Right atrium auricular region (tissue), 2 donors: ENCODE measurements at regions not wholly inside any gene's neighbourhood (a gene's known extent, or its start where the extent isn't known, plus 50 kb on each side); places are given as distances from the start of the nearest gene placed in this dataset.
A peak's percentile ranks its signal among the peaks of the same experiment; 100 is the strongest.

Experiments
- DNase-seq: peaks from one replicate; pipeline ENCODE4 v3.0.0-alpha.2; 2019; ENCODE audit warnings: low spot score
- H3K27ac ChIP-seq, 2 donors: fragments of 200-600 bp; sonication (generic); 1 replicate in 1 of 2; 2 replicates in 1 of 2; pipeline ENCODE4 v1.5.1; 2016 to 2019
- H3K27me3 ChIP-seq, 2 donors: fragments of 200-600 bp; sonication (generic); one replicate each; pipeline versions ENCODE4 v1.5.1 to v1.6.0; 2017 to 2019
- H3K36me3 ChIP-seq: fragments of 200-600 bp; sonication (generic); one replicate; pipeline ENCODE4 v1.5.1; 2016
- H3K4me1 ChIP-seq, 2 donors: fragments of 200-600 bp; sonication (generic); one replicate each; pipeline versions ENCODE4 v1.5.1 to v1.6.0; 2017 to 2019
- H3K4me3 ChIP-seq, 2 donors: fragments of 200-600 bp; sonication (generic); 1 replicate in 1 of 2; 2 replicates in 1 of 2; pipeline ENCODE4 v1.5.1; 2017 to 2019; ENCODE audit warnings: mild to moderate bottlenecking in 1 of 2, moderate library complexity in 1 of 2
- H3K9me3 ChIP-seq, 2 donors: fragments of 200-600 bp; sonication (generic); one replicate each; pipeline ENCODE4 v1.5.1; 2019
- TF ChIP-seq, protein P1 (sequence below), 2 donors: fragments of 200-600 bp; sonication (generic); IDR thresholded peaks; one replicate each; pipeline ENCODE4 v1.5.1; 2019; ENCODE audit warnings: antibody characterized with exemption in 2 of 2

DNA sequence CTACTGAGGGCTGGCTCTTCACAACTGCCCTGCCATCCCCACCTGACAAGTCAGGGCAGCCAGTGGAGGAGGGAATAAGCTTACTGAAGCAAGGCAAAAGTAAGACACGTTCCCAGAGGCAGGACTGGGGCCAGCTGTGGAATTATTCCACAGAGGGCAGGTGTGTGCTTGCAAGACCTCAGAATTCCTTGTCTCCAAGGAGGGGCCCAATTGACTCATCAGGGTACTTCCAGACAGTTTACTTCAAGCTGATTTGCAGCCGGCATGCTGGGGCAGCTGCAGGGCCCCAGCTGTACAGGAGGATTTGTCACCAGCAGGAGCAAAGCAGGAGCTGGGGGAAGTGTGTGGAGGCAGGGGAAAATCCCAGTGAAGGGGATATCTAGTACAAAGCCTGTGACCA, 167.5 kb upstream of the CAMK1G start:
- Histone ChIP-seq H3K9me3 (no peaks in the 10 kb centered on the region), H3K36me3 (no peaks in the 10 kb centered on the region), H3K27ac (no peak overlapping the region), H3K27me3 (no peaks in the 10 kb centered on the region), H3K4me3 (no peak overlapping the region), H3K4me1 (no peaks in the 10 kb centered on the region)
- TF ChIP-seq, protein P1, sequence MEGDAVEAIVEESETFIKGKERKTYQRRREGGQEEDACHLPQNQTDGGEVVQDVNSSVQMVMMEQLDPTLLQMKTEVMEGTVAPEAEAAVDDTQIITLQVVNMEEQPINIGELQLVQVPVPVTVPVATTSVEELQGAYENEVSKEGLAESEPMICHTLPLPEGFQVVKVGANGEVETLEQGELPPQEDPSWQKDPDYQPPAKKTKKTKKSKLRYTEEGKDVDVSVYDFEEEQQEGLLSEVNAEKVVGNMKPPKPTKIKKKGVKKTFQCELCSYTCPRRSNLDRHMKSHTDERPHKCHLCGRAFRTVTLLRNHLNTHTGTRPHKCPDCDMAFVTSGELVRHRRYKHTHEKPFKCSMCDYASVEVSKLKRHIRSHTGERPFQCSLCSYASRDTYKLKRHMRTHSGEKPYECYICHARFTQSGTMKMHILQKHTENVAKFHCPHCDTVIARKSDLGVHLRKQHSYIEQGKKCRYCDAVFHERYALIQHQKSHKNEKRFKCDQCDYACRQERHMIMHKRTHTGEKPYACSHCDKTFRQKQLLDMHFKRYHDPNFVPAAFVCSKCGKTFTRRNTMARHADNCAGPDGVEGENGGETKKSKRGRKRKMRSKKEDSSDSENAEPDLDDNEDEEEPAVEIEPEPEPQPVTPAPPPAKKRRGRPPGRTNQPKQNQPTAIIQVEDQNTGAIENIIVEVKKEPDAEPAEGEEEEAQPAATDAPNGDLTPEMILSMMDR (IDR thresholded peaks at IDR 0.05), result no peak
- no peak for DNase-seq

DNA sequence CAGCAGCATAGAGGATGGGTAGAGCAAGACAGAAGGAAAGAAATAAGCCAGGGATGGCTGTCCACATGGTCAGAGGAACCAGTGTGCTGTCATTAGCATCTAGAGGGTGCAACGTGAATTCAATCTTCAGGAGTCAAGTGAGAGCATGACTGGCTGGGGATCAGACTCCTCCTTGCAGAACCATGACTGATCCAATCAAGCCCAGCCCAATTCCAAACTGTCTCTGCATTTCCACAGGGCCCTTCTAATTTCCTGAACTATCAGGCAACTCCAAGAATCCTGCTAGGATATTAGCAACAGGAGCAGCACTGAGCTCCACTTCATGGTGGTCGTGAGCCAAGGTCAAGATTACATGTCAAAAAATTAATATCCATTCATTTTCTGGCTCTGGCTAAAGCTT, 166.8 kb upstream of the CAMK1G start:
- Histone ChIP-seq H3K27me3 (no peaks in the 10 kb centered on the region), H3K36me3 (no peaks in the 10 kb centered on the region), H3K4me3 (no peak overlapping the region), H3K9me3 (no peaks in the 10 kb centered on the region), H3K27ac (no peak overlapping the region), H3K4me1 (no peaks in the 10 kb centered on the region)
- no peak for DNase-seq
- TF ChIP-seq, protein P1 (IDR thresholded peaks at IDR 0.05), result no peak

DNA sequence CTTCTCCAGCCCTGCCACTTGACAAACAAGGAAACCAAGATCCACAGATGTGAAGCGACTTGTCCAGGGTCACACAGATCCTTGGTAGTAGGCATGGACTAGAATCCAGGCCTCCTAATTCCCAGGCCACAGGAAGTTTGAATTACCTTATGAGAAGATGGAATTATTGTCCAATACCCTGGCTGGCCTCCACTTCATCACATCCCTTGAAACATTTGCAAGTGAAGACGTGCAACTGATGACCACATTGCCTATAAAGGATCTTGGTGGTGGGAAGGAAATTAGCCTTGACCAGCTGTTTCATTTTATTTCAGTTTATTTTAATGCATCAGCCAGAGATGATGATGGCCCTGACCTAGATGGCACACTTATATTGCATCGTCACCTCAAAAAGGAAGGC, 165.8 kb upstream of the CAMK1G start:
- Histone ChIP-seq H3K9me3 (no peaks in the 10 kb centered on the region), H3K27me3 (no peaks in the 10 kb centered on the region), H3K4me1 (no peaks in the 10 kb centered on the region), H3K36me3 (no peaks in the 10 kb centered on the region), H3K27ac (no peak overlapping the region), H3K4me3 (no peak overlapping the region)
- peak; percentile 40 for DNase-seq
- TF ChIP-seq, protein P1 (IDR thresholded peaks at IDR 0.05), result no peak

DNA sequence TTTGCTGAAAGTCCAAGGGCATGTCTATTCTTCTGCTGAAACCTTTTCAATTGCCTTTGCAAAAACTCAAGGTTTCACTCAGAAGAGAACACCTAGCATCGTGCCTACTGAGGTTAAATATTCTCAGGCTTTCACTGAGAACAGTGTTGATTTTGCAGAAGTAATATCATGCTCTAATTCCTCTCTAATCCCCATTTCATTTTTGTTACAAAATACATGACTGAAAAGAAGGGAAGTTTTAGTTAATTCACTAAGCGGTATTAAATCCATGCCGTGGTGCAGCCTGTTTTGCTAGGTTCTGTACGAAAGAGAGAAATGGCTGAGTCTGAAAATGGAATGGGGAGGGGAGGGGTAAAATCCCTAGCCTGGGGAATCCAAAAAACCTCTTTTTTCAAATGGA, 163.2 kb upstream of the CAMK1G start:
- Histone ChIP-seq H3K27me3 (no peaks in the 10 kb centered on the region), H3K36me3 (no peaks in the 10 kb centered on the region), H3K9me3 (no peaks in the 10 kb centered on the region), H3K27ac (no peak overlapping the region), H3K4me1 (no peaks in the 10 kb centered on the region), H3K4me3 (no peak overlapping the region)
- TF ChIP-seq, protein P1 (IDR thresholded peaks at IDR 0.05), result no peak
- no peak for DNase-seq

DNA sequence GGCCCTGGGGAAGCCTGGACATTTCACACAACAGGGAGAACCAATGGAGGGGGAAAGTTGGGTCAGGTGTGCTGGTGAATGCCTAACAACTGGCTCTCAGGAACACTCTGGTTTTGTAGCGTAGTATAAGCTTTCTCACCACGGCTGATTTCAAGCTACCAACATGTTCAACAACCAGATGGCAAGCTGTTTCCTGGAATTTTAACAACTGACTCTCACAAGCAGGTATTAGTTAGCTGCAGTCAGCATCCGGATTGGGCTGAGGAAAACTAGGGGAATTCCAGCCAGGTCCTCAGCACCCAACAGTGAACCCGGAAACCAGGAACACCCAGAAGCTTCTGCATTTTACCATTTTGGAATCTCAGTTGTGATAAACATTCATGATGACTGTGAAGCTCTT, 162.3 kb upstream of the CAMK1G start:
- no peaks in the 10 kb centered on the region for H3K4me1 ChIP-seq
- TF ChIP-seq, protein P1 (IDR thresholded peaks at IDR 0.05), result no peak
- no peak for DNase-seq
- H3K27me3 ChIP-seq, result no peaks in the 10 kb centered on the region
- H3K36me3 ChIP-seq, result no peaks in the 10 kb centered on the region
- H3K9me3 ChIP-seq, result no peaks in the 10 kb centered on the region
- H3K27ac ChIP-seq, result no peak overlapping the region
- no peak overlapping the region for H3K4me3 ChIP-seq

DNA sequence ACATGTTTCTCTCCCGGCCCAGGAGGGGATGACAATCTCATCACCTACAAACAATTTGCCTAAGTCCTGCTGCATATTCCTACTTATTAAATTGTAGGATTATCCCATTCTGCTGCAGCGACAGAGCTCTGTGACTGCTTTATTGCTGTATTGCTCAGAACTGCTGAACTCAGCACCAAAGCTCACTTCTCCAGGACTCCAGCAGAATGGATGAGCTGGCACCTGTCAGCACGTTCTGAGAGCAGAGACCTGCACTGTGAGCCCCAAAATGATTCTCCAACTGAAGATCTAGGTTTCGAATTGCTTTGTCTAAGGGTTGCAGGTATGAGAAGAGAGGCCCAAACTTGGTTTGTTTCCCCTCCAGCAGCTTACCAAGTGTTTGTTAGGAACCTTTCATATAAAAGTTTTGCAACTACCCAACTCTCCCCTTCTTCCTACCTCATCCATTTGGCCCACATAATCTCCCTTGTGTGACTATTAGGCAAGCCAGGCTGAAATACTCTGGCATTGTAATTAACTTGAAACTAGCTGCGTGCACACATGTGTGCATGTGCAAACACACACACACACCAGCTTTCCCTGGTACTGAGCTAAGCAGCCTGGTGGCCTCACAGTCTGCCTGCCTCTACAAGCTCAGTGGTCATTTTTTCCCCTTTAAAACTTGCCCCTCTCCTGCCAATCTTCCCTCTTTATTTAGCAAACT, 161.4 kb upstream of the CAMK1G start:
- no peaks in the 10 kb centered on the region for H3K4me1 ChIP-seq
- DNase-seq, result no peak
- H3K9me3 ChIP-seq, result no peaks in the 10 kb centered on the region
- H3K27me3 ChIP-seq, result no peaks in the 10 kb centered on the region
- H3K27ac ChIP-seq, result no peak overlapping the region
- TF ChIP-seq, protein P1 (IDR thresholded peaks at IDR 0.05), result no peak
- no peaks in the 10 kb centered on the region for H3K36me3 ChIP-seq
- no peak overlapping the region for H3K4me3 ChIP-seq
